ENCODE measurements at regions not wholly inside any gene's neighbourhood (a gene's known extent, or its start where the extent isn't known, plus 50 kb on each side); places are given as distances from the start of the nearest gene placed in this dataset.

DNA sequence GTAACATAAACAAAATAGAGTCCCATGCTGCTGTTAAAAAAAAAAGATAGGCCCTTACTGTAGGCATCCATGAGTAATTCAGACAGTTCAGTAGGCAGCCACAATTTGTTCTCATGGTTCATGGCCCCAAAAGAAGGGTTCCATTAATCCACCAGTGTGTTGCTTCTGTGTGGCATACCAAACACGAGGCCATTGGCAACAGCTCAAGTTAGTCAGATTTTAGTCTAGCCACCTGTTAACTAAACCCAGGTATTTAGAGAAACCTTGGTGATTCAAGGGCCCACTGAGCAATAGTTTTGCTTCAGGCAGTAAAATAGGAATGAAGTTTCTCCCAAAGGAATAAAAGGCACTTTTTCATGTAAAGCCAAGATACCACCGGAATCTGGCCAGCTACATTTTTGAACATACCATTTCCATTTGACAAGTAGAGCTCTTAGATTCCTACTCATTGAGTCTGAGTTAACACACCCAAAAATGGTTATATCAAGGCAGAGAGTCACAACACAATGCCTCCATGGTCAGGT, 80.1 kb upstream of the SRD5A2 start:
- Histone ChIP-seq H3K27me3 (replicated peaks) (no peaks in the 10 kb centered on the region), H3K27ac (no peak overlapping the region), H3K4me3 (ENCODE audit: low read depth, low read length) (no peak overlapping the region), H3K36me3 (replicated peaks) (no peaks in the 10 kb centered on the region)
- no peak for DNase-seq
- TF ChIP-seq, protein P1, sequence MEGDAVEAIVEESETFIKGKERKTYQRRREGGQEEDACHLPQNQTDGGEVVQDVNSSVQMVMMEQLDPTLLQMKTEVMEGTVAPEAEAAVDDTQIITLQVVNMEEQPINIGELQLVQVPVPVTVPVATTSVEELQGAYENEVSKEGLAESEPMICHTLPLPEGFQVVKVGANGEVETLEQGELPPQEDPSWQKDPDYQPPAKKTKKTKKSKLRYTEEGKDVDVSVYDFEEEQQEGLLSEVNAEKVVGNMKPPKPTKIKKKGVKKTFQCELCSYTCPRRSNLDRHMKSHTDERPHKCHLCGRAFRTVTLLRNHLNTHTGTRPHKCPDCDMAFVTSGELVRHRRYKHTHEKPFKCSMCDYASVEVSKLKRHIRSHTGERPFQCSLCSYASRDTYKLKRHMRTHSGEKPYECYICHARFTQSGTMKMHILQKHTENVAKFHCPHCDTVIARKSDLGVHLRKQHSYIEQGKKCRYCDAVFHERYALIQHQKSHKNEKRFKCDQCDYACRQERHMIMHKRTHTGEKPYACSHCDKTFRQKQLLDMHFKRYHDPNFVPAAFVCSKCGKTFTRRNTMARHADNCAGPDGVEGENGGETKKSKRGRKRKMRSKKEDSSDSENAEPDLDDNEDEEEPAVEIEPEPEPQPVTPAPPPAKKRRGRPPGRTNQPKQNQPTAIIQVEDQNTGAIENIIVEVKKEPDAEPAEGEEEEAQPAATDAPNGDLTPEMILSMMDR (IDR thresholded peaks at IDR 0.05; ENCODE audit: low read depth, low read length, missing control alignments): no peak
- in situ Hi-C loops (cut with HindIII; ENCODE audit: low pct_ligation_motif_present, low sequenced_read_pairs): no loop called here

- Histone ChIP-seq H3K4me3 (ENCODE audit: low read depth, low read length) (no peak overlapping the region), H3K27ac (no peak overlapping the region), H3K27me3 (replicated peaks) (no peaks in the 10 kb centered on the region), H3K36me3 (replicated peaks) (no peaks in the 10 kb centered on the region)
- in situ Hi-C loops (cut with HindIII; ENCODE audit: low pct_ligation_motif_present, low sequenced_read_pairs): no loop called here
- DNase-seq: no peak
- TF ChIP-seq, protein P1 (IDR thresholded peaks at IDR 0.05; ENCODE audit: low read depth, low read length, missing control alignments): no peak
These were observed 79.4 kb upstream of the SRD5A2 start for GRCh38 chr2:31660165-31660564.

GRCh38 chr2:31654241-31654640, 73.5 kb upstream of the SRD5A2 start:
- in situ Hi-C loops (cut with HindIII; ENCODE audit: low pct_ligation_motif_present, low sequenced_read_pairs): no loop called here

DNA sequence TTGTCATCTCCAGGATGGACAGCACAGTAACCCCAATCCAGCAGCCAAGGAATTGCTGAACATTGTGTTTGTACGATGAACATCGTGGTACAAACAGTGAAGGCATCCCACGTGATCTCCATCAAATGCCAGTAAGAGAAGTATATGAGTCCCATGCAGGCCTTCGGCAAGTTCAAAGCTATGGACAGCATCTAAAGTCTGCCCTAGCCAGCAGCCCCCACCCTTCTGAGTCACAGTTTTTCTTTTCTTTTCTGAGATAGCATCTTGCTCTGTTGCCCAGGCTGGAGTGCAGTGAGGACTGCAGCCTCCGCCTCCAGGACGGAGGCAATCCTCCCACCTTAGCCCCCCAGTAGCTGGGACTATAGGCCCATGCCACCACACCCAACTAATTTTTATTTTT, 71.0 kb upstream of the SRD5A2 start:
- Histone ChIP-seq H3K4me3 (ENCODE audit: low read depth, low read length) (no peak overlapping the region), H3K36me3 (replicated peaks) (no peaks in the 10 kb centered on the region), H3K27ac (no peak overlapping the region), H3K27me3 (replicated peaks) (no peaks in the 10 kb centered on the region)
- DNase-seq: no peak
- TF ChIP-seq, protein P1 (IDR thresholded peaks at IDR 0.05; ENCODE audit: low read depth, low read length, missing control alignments): no peak
- in situ Hi-C loops (cut with HindIII; ENCODE audit: low pct_ligation_motif_present, low sequenced_read_pairs): no loop called here

More at GRCh38 chr2:31654241-31654640, 73.5 kb upstream of the SRD5A2 start:
- Histone ChIP-seq H3K36me3 (replicated peaks) (no peaks in the 10 kb centered on the region), H3K27ac (no peak overlapping the region), H3K4me3 (ENCODE audit: low read depth, low read length) (no peak overlapping the region), H3K27me3 (replicated peaks) (no peaks in the 10 kb centered on the region)
- TF ChIP-seq, protein P1 (IDR thresholded peaks at IDR 0.05; ENCODE audit: low read depth, low read length, missing control alignments): no peak
- no peak for DNase-seq

GRCh38 chr2:31651267-31651666, 70.5 kb upstream of the SRD5A2 start:
- in situ Hi-C loops (cut with HindIII; ENCODE audit: low pct_ligation_motif_present, low sequenced_read_pairs): no loop called here
- Histone ChIP-seq H3K36me3 (replicated peaks) (no peaks in the 10 kb centered on the region), H3K27ac (no peak overlapping the region), H3K4me3 (ENCODE audit: low read depth, low read length) (no peak overlapping the region), H3K27me3 (replicated peaks) (no peaks in the 10 kb centered on the region)
- no peak for DNase-seq
- TF ChIP-seq, protein P1 (IDR thresholded peaks at IDR 0.05; ENCODE audit: low read depth, low read length, missing control alignments): no peak

- Histone ChIP-seq H3K27me3 (replicated peaks) (no peaks in the 10 kb centered on the region), H3K27ac (no peak overlapping the region), H3K4me3 (ENCODE audit: low read depth, low read length) (no peak overlapping the region), H3K36me3 (replicated peaks) (no peaks in the 10 kb centered on the region)
- TF ChIP-seq, protein P1 (IDR thresholded peaks at IDR 0.05; ENCODE audit: low read depth, low read length, missing control alignments): no peak
- in situ Hi-C loops (cut with HindIII; ENCODE audit: low pct_ligation_motif_present, low sequenced_read_pairs): no loop called here
- no peak for DNase-seq
These were observed 63.8 kb upstream of the SRD5A2 start for GRCh38 chr2:31644551-31644950.

Measured in brain microvascular endothelial cell (primary cell).